ENCODE measurements at regions not wholly inside any gene's neighbourhood (a gene's known extent, or its start where the extent isn't known, plus 50 kb on each side); places are given as distances from the start of the nearest gene placed in this dataset.
"Not testable (repeated sequence)": the region's sequence is repeated elsewhere in the genome, so short reads cannot be mapped to it uniquely, and the experiment has no call there.

GRCh38 chr4:91684955-91685354 is 618.8 kb upstream of the GRID2 start:
- Histone ChIP-seq H3K27me3 (ENCODE audit: control insufficient read depth, insufficient read depth, low read length) (no peaks in the 10 kb centered on the region), H2AFZ (ENCODE audit: low read length) (no peak overlapping the region), H3K36me3 (ENCODE audit: control insufficient read depth, insufficient read depth, low read length) (no peaks in the 10 kb centered on the region), H3K79me2 (ENCODE audit: control insufficient read depth, insufficient read depth, low read length) (no peaks in the 10 kb centered on the region), H3K9me3 (ENCODE audit: control insufficient read depth, insufficient read depth, low read depth, low read length) (no peaks in the 10 kb centered on the region), H3K4me1 (ENCODE audit: control insufficient read depth, extremely low read depth, insufficient read depth, low read length) (no peaks in the 10 kb centered on the region), H3K4me2 (ENCODE audit: extremely low read depth, insufficient read depth, low read length) (no peak overlapping the region), H4K20me1 (ENCODE audit: control insufficient read depth, extremely low read depth, insufficient read depth, low read length) (no peaks in the 10 kb centered on the region), H3K27ac (ENCODE audit: insufficient read depth, low read length) (no peak overlapping the region), H3K9ac (ENCODE audit: insufficient read depth, low read length) (no peak overlapping the region), H3K4me3 (replicated peaks in 1 of 4; ENCODE audit: control extremely low read depth in 1 of 4, insufficient read depth in 1 of 4, low read depth in 3 of 4, low read length in 4 of 4) (no peak overlapping the region)
- TF ChIP-seq, protein P1, sequence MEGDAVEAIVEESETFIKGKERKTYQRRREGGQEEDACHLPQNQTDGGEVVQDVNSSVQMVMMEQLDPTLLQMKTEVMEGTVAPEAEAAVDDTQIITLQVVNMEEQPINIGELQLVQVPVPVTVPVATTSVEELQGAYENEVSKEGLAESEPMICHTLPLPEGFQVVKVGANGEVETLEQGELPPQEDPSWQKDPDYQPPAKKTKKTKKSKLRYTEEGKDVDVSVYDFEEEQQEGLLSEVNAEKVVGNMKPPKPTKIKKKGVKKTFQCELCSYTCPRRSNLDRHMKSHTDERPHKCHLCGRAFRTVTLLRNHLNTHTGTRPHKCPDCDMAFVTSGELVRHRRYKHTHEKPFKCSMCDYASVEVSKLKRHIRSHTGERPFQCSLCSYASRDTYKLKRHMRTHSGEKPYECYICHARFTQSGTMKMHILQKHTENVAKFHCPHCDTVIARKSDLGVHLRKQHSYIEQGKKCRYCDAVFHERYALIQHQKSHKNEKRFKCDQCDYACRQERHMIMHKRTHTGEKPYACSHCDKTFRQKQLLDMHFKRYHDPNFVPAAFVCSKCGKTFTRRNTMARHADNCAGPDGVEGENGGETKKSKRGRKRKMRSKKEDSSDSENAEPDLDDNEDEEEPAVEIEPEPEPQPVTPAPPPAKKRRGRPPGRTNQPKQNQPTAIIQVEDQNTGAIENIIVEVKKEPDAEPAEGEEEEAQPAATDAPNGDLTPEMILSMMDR (conservative IDR thresholded peaks at IDR 0.05 in 1 of 2, IDR thresholded peaks at IDR 0.05 in 1 of 2; ENCODE audit: low read depth in 1 of 2, low read length in 2 of 2), result no peak
- no peak for TF ChIP-seq EZH2 (IDR thresholded peaks at IDR 0.05; ENCODE audit: low read length, missing control alignments)
- no peak for DNase-seq (ENCODE audit: low read depth in 2 of 2)

DNA sequence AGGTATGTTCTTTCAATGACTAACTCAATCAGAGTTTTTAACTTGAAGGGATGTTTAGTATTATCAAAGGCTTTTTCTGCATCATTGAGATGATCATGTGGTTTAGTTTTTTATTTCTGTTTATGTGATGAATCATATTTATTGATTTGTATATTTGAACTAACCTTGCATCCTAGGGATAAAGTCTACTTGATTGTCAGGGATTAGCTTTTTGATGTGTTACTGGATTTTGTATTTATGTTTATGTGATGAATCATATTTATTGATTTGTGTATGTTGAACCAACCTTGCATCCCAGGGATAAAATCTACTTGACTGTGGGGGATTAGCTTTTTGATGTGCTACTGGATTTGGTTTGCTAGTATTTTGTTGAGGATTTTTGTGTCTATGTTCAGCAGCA is 615.4 kb upstream of the GRID2 start:
- no peak overlapping the region for H3K4me2 ChIP-seq (ENCODE audit: extremely low read depth, insufficient read depth, low read length)
- DNase-seq (ENCODE audit: low read depth in 2 of 2), result no peak
- H3K27me3 ChIP-seq (ENCODE audit: control insufficient read depth, insufficient read depth, low read length), result no peaks in the 10 kb centered on the region
- no peaks in the 10 kb centered on the region for H3K9me3 ChIP-seq (ENCODE audit: control insufficient read depth, insufficient read depth, low read depth, low read length)
- no peaks in the 10 kb centered on the region for H4K20me1 ChIP-seq (ENCODE audit: control insufficient read depth, extremely low read depth, insufficient read depth, low read length)
- no peak overlapping the region for H3K9ac ChIP-seq (ENCODE audit: insufficient read depth, low read length)
- no peaks in the 10 kb centered on the region for H3K36me3 ChIP-seq (ENCODE audit: control insufficient read depth, insufficient read depth, low read length)
- no peak overlapping the region for H3K27ac ChIP-seq (ENCODE audit: insufficient read depth, low read length)
- H3K4me3 ChIP-seq (replicated peaks in 1 of 4; ENCODE audit: control extremely low read depth in 1 of 4, insufficient read depth in 1 of 4, low read depth in 3 of 4, low read length in 4 of 4), result no peak overlapping the region
- no peaks in the 10 kb centered on the region for H3K4me1 ChIP-seq (ENCODE audit: control insufficient read depth, extremely low read depth, insufficient read depth, low read length)
- no peak overlapping the region for H2AFZ ChIP-seq (ENCODE audit: low read length)
- TF ChIP-seq EZH2 (IDR thresholded peaks at IDR 0.05; ENCODE audit: low read length, missing control alignments), result no peak
- TF ChIP-seq, protein P1 (conservative IDR thresholded peaks at IDR 0.05 in 1 of 2, IDR thresholded peaks at IDR 0.05 in 1 of 2; ENCODE audit: low read depth in 1 of 2, low read length in 2 of 2), result no peak
- no peaks in the 10 kb centered on the region for H3K79me2 ChIP-seq (ENCODE audit: control insufficient read depth, insufficient read depth, low read length)

DNA sequence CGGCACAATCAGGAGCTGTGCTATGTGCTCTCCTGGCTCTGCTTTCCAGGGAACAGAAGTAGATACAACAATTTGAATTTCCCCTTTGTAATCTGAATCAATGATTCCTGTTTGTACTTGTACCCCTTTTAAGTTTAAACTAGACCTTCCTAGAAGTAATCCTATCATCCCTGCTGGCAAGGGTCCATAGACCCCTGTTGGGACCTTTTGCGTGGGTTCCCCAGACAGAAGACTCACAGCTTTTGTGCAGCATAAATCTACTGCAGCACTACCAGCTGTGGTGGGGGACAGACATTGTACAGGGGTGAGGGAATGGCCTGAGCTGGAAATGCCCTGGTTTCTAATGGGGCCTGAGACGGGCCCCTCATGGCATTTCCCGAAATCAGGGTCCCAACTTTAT is 604.1 kb upstream of the GRID2 start:
- not testable (repeated sequence) for H3K9ac ChIP-seq (ENCODE audit: insufficient read depth, low read length); H4K20me1 ChIP-seq (ENCODE audit: control insufficient read depth, extremely low read depth, insufficient read depth, low read length); H3K36me3 ChIP-seq (ENCODE audit: control insufficient read depth, insufficient read depth, low read length); H3K4me1 ChIP-seq (ENCODE audit: control insufficient read depth, extremely low read depth, insufficient read depth, low read length); DNase-seq (ENCODE audit: low read depth in 2 of 2); H3K79me2 ChIP-seq (ENCODE audit: control insufficient read depth, insufficient read depth, low read length); H3K27me3 ChIP-seq (ENCODE audit: control insufficient read depth, insufficient read depth, low read length); H3K27ac ChIP-seq (ENCODE audit: insufficient read depth, low read length); H3K9me3 ChIP-seq (ENCODE audit: control insufficient read depth, insufficient read depth, low read depth, low read length); H2AFZ ChIP-seq (ENCODE audit: low read length); H3K4me2 ChIP-seq (ENCODE audit: extremely low read depth, insufficient read depth, low read length); H3K4me3 ChIP-seq (replicated peaks in 1 of 4; ENCODE audit: control extremely low read depth in 1 of 4, insufficient read depth in 1 of 4, low read depth in 3 of 4, low read length in 4 of 4)
